ENCODE measurements at regions not wholly inside any gene's neighbourhood (a gene's known extent, or its start where the extent isn't known, plus 50 kb on each side); places are given as distances from the start of the nearest gene placed in this dataset.

DNA sequence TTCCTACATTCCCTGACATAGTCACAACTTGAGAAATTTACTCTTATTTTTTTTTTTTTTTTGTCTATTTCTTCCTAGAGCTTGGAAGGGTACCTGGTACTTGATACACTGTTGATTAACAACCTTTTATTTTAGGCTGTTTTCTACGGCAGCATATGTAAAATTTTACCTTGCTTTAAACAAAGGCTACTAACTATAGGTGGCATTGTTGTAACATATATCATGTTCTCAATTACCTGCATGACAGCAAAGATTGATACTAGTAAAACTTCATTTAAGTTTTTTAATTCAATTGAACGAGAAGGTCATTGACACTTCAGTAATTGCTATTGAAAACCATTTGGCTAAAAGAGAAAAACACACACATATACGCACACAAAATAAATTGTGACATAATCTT lies 238.3 kb upstream of the ESRRG start:
- TF ChIP-seq SP1 (IDR thresholded peaks at IDR 0.05), result no peak
- no peak for TF ChIP-seq YY1 (IDR thresholded peaks at IDR 0.05)
- TF ChIP-seq, protein P1, sequence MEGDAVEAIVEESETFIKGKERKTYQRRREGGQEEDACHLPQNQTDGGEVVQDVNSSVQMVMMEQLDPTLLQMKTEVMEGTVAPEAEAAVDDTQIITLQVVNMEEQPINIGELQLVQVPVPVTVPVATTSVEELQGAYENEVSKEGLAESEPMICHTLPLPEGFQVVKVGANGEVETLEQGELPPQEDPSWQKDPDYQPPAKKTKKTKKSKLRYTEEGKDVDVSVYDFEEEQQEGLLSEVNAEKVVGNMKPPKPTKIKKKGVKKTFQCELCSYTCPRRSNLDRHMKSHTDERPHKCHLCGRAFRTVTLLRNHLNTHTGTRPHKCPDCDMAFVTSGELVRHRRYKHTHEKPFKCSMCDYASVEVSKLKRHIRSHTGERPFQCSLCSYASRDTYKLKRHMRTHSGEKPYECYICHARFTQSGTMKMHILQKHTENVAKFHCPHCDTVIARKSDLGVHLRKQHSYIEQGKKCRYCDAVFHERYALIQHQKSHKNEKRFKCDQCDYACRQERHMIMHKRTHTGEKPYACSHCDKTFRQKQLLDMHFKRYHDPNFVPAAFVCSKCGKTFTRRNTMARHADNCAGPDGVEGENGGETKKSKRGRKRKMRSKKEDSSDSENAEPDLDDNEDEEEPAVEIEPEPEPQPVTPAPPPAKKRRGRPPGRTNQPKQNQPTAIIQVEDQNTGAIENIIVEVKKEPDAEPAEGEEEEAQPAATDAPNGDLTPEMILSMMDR (IDR thresholded peaks at IDR 0.05; ENCODE audit: low read depth, low read length, missing input control), result no peak
- no peak for TF ChIP-seq RXRA (IDR thresholded peaks at IDR 0.05)
- TF ChIP-seq, protein P2, sequence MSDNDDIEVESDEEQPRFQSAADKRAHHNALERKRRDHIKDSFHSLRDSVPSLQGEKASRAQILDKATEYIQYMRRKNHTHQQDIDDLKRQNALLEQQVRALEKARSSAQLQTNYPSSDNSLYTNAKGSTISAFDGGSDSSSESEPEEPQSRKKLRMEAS (IDR thresholded peaks at IDR 0.05), result no peak
